ENCODE measurements at regions not wholly inside any gene's neighbourhood (a gene's known extent, or its start where the extent isn't known, plus 50 kb on each side); places are given as distances from the start of the nearest gene placed in this dataset.

GRCh38 chr20:11976966-11977365 lies 59.3 kb downstream of the BTBD3 start:
- Histone ChIP-seq H3K27ac (no peak overlapping the region), H3K9ac (no peak overlapping the region), H3K4me1 (no peaks in the 10 kb centered on the region), H3K36me3 (no peaks in the 10 kb centered on the region), H3K9me3 (no peaks in the 10 kb centered on the region), H3K27me3 (no peaks in the 10 kb centered on the region), H3K4me2 (no peak overlapping the region), H3K4me3 (no peak overlapping the region), H4K20me1 (no peaks in the 10 kb centered on the region)
- TF ChIP-seq Cebpa-rat (IDR thresholded peaks at IDR 0.05), result no peak

DNA sequence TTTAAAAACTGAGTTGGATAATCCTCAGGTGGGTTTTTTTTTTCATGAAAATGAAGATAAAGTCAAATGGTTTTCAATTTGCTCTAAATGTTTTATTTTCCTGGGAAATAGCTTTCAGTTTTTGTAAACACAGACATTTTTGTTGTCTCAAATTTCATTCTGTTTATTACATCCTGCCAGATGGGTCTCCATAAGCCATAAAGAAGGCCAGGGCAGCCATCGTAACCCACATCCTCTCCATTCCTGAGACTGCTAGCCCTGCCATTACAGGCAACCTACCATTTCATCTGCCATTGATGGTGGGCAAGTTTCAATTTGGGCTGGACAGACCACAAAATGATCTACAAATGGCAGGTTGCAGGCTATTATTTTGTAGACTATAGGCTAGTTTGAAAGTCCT lies 60.8 kb downstream of the BTBD3 start:
- Histone ChIP-seq H3K9me3 (no peaks in the 10 kb centered on the region), H3K36me3 (no peaks in the 10 kb centered on the region), H3K4me3 (no peak overlapping the region), H3K9ac (no peak overlapping the region), H3K4me1 (no peaks in the 10 kb centered on the region), H3K4me2 (no peak overlapping the region), H3K27me3 (no peaks in the 10 kb centered on the region), H4K20me1 (no peaks in the 10 kb centered on the region), H3K27ac (no peak overlapping the region)
- TF ChIP-seq Cebpa-rat (IDR thresholded peaks at IDR 0.05), result no peak

GRCh38 chr20:11979306-11979990 lies 61.8 kb downstream of the BTBD3 start:
- H3K4me3 ChIP-seq, result no peak overlapping the region
- no peak for TF ChIP-seq Cebpa-rat (IDR thresholded peaks at IDR 0.05)
- H3K27me3 ChIP-seq, result no peaks in the 10 kb centered on the region
- H4K20me1 ChIP-seq, result no peaks in the 10 kb centered on the region
- H3K9ac ChIP-seq, result no peak overlapping the region
- H3K4me1 ChIP-seq, result no peaks in the 10 kb centered on the region
- no peaks in the 10 kb centered on the region for H3K9me3 ChIP-seq
- H3K27ac ChIP-seq, result no peak overlapping the region
- no peak overlapping the region for H3K4me2 ChIP-seq
- H3K36me3 ChIP-seq, result no peaks in the 10 kb centered on the region

- no peak overlapping the region for H3K4me2 ChIP-seq
- H3K36me3 ChIP-seq, result no peaks in the 10 kb centered on the region
- H3K4me3 ChIP-seq, result no peak overlapping the region
- H3K4me1 ChIP-seq, result no peaks in the 10 kb centered on the region
- no peak overlapping the region for H3K9ac ChIP-seq
- H4K20me1 ChIP-seq, result no peaks in the 10 kb centered on the region
- no peaks in the 10 kb centered on the region for H3K27me3 ChIP-seq
- no peak for TF ChIP-seq Cebpa-rat (IDR thresholded peaks at IDR 0.05)
- no peaks in the 10 kb centered on the region for H3K9me3 ChIP-seq
- H3K27ac ChIP-seq, result no peak overlapping the region
Measured at GRCh38 chr20:11980263-11980662, 62.6 kb downstream of the BTBD3 start.

GRCh38 chr20:11981366-11981947 lies 63.8 kb downstream of the BTBD3 start:
- Histone ChIP-seq H3K4me1 (no peaks in the 10 kb centered on the region), H3K4me2 (no peak overlapping the region), H3K4me3 (no peak overlapping the region), H3K36me3 (no peaks in the 10 kb centered on the region), H3K9me3 (no peaks in the 10 kb centered on the region), H4K20me1 (no peaks in the 10 kb centered on the region), H3K27ac (no peak overlapping the region), H3K9ac (no peak overlapping the region), H3K27me3 (no peaks in the 10 kb centered on the region)
- TF ChIP-seq Cebpa-rat (IDR thresholded peaks at IDR 0.05), result no peak

- Histone ChIP-seq H3K4me2 (no peak overlapping the region), H3K9me3 (no peaks in the 10 kb centered on the region), H3K4me3 (no peak overlapping the region), H3K36me3 (no peaks in the 10 kb centered on the region), H4K20me1 (no peaks in the 10 kb centered on the region), H3K9ac (no peak overlapping the region), H3K4me1 (no peaks in the 10 kb centered on the region), H3K27ac (no peak overlapping the region), H3K27me3 (no peaks in the 10 kb centered on the region)
- no peak for TF ChIP-seq Cebpa-rat (IDR thresholded peaks at IDR 0.05)
Measured at GRCh38 chr20:11982289-11982954, 64.7 kb downstream of the BTBD3 start.

DNA sequence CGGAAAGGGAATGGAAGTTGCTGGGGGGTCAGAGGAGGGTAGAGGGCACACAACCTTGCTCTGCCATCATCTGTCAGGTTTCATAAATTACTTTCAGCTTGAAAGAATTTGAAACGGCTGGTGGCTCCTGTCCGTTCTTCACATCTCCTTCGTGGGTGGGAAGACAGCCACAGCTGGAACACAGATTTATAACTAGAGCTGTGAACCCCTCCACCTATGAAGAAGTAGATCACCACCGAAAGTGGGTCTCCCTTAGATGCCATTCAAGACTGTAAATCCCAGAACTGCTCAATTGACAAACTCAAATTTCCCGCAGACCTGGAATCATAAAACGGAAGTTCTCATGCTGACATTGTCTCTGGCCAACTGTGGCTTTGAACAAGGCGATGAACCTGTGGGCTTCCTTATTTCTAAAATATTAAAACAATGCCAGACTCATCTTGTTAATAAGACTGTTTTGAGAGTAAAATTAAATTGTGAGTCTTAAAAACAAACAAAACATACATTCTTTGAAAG lies 65.3 kb downstream of the BTBD3 start:
- Histone ChIP-seq H4K20me1 (no peaks in the 10 kb centered on the region), H3K9me3 (no peaks in the 10 kb centered on the region), H3K4me1 (no peaks in the 10 kb centered on the region), H3K4me3 (no peak overlapping the region), H3K27ac (no peak overlapping the region), H3K9ac (no peak overlapping the region), H3K36me3 (no peaks in the 10 kb centered on the region), H3K4me2 (no peak overlapping the region), H3K27me3 (no peaks in the 10 kb centered on the region)
- no peak for TF ChIP-seq Cebpa-rat (IDR thresholded peaks at IDR 0.05)

- TF ChIP-seq Cebpa-rat (IDR thresholded peaks at IDR 0.05), result no peak
- Histone ChIP-seq H3K4me1 (no peaks in the 10 kb centered on the region), H3K9ac (no peak overlapping the region), H3K4me3 (no peak overlapping the region), H3K4me2 (no peak overlapping the region), H3K36me3 (no peaks in the 10 kb centered on the region), H3K9me3 (no peaks in the 10 kb centered on the region), H4K20me1 (no peaks in the 10 kb centered on the region), H3K27ac (no peak overlapping the region), H3K27me3 (no peaks in the 10 kb centered on the region)
Measured at GRCh38 chr20:11986954-11987353, 69.3 kb downstream of the BTBD3 start.

GRCh38 chr20:11987526-11987925 lies 69.8 kb downstream of the BTBD3 start:
- Histone ChIP-seq H3K36me3 (no peaks in the 10 kb centered on the region), H3K9me3 (no peaks in the 10 kb centered on the region), H3K4me3 (no peak overlapping the region), H3K27ac (no peak overlapping the region), H3K27me3 (no peaks in the 10 kb centered on the region), H3K9ac (no peak overlapping the region), H4K20me1 (no peaks in the 10 kb centered on the region), H3K4me2 (no peak overlapping the region), H3K4me1 (no peaks in the 10 kb centered on the region)
- no peak for TF ChIP-seq Cebpa-rat (IDR thresholded peaks at IDR 0.05)

Data from BLaER1 (cell line).